Endothelial cell of umbilical vein (primary cell): ENCODE measurements at regions not wholly inside any gene's neighbourhood (a gene's known extent, or its start where the extent isn't known, plus 50 kb on each side); places are given as distances from the start of the nearest gene placed in this dataset.

Experiments used
- CTCF ChIP-seq, 2 donors: IDR thresholded peaks; 1 replicate in 1 of 2; 2 replicates in 1 of 2; pipeline ENCODE4 v1.5.1; 2011; ENCODE audit warnings: low read length in 2 of 2, mild to moderate bottlenecking in 2 of 2, moderate library complexity in 2 of 2, control low read depth in 1 of 2, inconsistent platforms in 1 of 2, low read depth in 1 of 2; ENCODE audit not compliant: insufficient read depth in 1 of 2; ENCODE audit errors: extremely low read depth in 1 of 2
- GATA2 ChIP-seq: IDR thresholded peaks from 2 replicates; pipeline ENCODE4 v1.7.0; 2011; ENCODE audit warnings: low read depth, mild to moderate bottlenecking, moderate library complexity, mixed read lengths, low read length; ENCODE audit not compliant: insufficient read length, insufficient read depth
- JUN ChIP-seq: IDR thresholded peaks from 2 replicates; pipeline ENCODE4 v1.6.1; 2011; ENCODE audit warnings: borderline replicate concordance, low read depth; ENCODE audit not compliant: insufficient read length, insufficient read depth
- MAX ChIP-seq: IDR thresholded peaks from 2 replicates; pipeline ENCODE4 v1.6.1; 2011; ENCODE audit not compliant: insufficient read depth, insufficient read length
- MYC ChIP-seq: IDR thresholded peaks from one replicate; pipeline ENCODE4 v1.6.1; 2011; ENCODE audit warnings: mild to moderate bottlenecking, low read depth, low read length
- POLR2A ChIP-seq: IDR thresholded peaks from 2 replicates; pipeline ENCODE4 v1.6.1; 2012; ENCODE audit warnings: low read depth, mild to moderate bottlenecking, control low read depth, low read length
- POLR2AphosphoS5 ChIP-seq: IDR thresholded peaks from 2 replicates; pipeline ENCODE4 v1.6.1; 2012; ENCODE audit warnings: low read depth, mild to moderate bottlenecking, control low read depth, low read length, moderate library complexity; ENCODE audit not compliant: insufficient read depth

GRCh38 chr9:89812556-89813181, 207.9 kb downstream of the GADD45G start:
- TF ChIP-seq POLR2A (no peak), CTCF (IDR thresholded peaks at IDR 0.05; ENCODE audit: extremely low read depth in 1 of 2, insufficient read depth in 1 of 2, low read depth in 1 of 2, low read length in 2 of 2) (no peak), POLR2AphosphoS5 (no peak), MAX (no peak), JUN (no peak), GATA2 (no peak), MYC (no peak)
